NCI-H128 (cell line): ENCODE measurements at regions not wholly inside any gene's neighbourhood (a gene's known extent, or its start where the extent isn't known, plus 50 kb on each side); places are given as distances from the start of the nearest gene placed in this dataset.
"Not testable (repeated sequence)": the region's sequence is repeated elsewhere in the genome, so short reads cannot be mapped to it uniquely, and the experiment has no call there.

Experiments used
- DNase-seq: peaks from one replicate; lab custom pipeline; 2025; ENCODE audit not compliant: unreplicated experiment; lab: John Stamatoyannopoulos, UW

DNA sequence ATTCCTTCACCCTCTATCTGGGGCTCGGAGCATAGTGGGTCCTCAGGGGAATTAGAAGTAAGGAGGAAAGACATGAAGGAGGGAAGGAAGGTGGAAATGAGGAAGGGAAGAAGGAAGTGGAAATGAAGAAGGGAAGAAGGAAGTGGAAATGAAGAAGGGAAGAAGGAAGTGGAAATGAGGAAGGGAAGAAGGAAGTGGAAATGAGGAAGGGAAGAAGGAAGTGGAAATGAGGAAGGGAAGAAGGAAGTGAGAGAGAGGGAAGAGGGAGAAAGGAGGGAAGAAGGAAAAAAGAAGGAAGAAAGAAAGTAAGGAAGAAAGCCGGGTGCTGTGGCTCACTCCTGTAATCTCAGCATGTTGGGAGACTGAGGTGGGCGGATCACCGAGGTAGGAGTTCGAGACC is 125.6 kb upstream of the SALL4 start:
- not testable (repeated sequence) for DNase-seq

GRCh38 chr20:51926670-51927305 is 124.5 kb upstream of the SALL4 start:
- DNase-seq, result no peak

DNA sequence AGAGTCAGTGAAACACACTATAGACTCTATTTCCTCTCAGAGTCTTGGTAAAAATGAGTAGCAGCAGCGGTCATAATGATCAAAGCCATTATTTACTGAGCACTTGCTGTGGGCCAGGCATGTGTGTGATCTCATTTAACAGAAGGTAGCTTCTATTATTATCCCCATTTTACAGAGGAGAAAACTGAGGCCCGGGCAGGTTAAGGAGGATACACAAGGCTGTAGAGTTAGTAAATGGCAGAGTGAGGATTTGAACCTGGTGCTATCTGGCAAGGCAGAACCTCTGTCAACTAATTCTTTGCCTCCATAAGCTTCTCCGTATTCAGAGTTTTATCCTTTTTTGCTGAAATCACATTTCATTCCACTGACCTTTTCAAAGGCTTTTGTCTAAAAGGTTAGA is 122.2 kb upstream of the SALL4 start:
- no peak for DNase-seq

- DNase-seq, result no peak
Observed at GRCh38 chr20:51923633-51924032, 121.3 kb upstream of the SALL4 start.

DNA sequence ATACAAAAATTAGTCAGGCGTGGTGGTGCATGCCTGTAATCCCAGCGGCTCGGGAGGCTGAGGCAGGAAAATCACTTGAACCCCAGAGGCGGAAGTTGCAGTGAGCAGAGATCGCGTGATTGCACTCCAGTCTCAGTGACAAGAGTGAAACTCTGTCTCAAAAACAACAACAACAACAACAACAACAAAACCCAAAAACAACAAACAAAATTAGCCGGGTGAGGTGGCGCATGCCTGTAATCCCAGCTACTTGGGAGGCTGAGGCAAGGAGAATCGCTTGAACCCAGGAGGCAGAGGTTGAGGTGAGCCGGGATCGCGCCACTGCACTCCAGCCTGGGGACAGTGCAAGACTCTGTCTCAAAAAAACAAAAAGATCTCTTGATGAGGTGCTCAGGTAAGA is 120.5 kb upstream of the SALL4 start:
- DNase-seq, result not testable (repeated sequence)

- no peak for DNase-seq
Observed at GRCh38 chr20:51918561-51918960, 116.2 kb upstream of the SALL4 start.

GRCh38 chr20:51917886-51918535 is 115.7 kb upstream of the SALL4 start:
- no peak for DNase-seq

- no peak for DNase-seq
Observed at GRCh38 chr20:51916244-51916643, 113.9 kb upstream of the SALL4 start.

DNA sequence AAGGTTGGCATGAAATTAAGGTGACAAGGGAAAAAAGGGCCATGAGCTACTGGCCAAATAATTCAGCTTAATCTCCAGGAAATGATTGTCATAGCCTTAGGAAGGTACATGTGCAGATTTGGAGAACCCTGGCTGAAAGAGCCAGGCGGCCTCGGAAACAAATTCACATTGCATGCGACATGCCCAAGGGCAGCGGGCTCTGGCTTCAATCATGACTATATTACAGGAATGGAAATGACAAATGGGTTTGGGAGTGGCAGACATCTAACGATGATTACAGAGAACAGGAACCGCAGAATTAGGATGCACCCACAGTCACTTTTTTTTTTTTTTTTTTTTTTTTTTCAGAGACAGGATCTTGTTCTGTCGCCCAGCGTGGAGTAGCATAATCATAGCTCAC is 112.4 kb upstream of the SALL4 start:
- no peak for DNase-seq

- no peak for DNase-seq
Observed at GRCh38 chr20:51910321-51911050, 108.2 kb upstream of the SALL4 start.

DNA sequence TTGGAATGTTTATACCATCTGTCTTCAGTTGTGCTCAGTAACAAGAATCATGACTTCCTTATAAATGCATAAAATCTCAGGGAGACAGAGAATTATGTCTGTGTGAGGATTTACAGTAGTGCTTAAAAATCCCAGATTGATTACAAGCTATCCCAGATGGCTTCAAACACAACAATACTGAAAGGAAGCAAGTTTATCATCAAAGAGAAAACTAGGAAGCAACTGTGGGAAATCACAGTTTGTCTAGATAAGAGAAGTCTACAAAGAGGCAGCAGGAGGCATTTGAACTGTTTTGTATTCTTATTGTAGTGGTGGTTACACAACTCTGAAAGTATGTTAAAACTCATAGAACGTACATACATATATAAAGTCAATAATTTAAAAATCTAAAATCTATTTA is 104.4 kb upstream of the SALL4 start:
- DNase-seq, result no peak

DNA sequence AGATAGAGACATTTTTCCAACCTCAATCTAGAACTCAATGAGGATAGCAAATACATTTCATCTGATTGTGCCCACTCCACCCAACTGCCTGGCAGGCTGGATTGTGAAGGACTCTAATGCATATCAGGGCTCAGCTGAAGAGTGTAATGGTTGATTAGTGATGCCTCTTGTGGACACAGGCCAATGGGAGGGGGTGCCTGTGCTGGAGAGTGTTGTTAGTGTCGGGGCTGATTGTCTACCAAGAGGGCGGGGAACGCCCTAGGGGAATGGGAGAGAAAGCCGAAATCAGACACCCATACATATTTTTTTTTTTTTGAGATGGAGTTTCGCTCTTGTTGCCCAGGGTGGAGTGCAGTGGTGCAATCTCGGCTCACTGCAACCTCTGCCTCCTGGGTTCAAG is 103.7 kb upstream of the SALL4 start:
- DNase-seq, result no peak

DNA sequence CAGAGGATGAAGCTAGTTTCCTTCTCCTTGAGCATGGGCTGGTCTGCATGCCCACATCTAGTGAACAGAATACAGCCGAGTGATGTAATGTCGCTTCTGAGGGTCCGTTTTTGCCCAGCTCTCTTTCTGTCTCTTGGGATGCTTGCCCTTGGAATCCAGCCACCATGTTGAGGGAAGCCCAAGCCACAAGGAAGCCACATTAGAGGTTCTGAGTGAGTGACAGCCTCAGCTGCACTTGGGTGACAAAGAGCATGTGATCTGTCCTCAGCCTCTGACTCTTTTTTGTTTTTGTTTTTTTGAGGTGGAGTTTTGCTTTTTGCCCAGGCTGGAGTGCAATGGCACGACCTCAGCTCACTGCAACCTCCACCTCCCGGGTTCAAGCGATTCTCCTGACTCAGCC is 100.6 kb upstream of the SALL4 start:
- DNase-seq, result no peak

DNA sequence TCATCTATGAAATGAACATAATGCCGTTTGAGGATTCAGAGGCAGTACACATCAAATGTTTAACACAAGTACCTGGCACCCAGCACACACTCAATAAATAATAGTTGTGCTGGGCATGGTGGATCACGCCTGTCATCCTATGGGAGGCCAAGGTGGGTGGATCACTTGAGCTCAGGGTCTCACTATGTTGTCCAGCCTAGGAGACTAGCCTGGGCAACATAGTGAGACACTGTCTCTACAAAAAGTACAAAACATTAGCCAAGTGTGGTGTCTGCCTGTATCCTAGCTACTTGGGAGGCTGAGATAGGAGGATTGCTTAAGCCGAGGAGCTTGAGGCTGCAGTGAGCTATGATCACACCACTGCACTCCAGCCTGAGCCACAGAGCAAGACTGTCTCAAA is 98.1 kb upstream of the SALL4 start:
- DNase-seq, result no peak

DNA sequence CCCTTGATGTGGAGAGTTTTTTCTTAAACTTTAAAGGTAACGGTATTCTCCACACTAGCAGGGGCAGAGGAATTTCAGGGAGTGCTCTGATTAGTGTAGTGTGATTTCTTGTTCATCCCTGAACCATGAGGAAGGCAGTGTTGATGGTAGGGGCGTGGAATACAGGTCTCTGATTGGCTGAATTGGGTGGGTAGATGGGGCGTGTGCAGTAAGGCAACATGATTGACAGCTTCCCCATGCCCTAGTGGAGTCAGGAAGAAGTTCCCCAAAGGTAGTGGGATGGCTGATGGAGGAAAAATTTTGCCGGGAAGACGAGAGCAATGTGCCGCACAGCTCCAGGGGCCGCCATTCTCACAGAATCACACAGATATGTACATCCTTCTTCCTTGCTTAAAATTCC is 97.4 kb upstream of the SALL4 start:
- no peak for DNase-seq

DNA sequence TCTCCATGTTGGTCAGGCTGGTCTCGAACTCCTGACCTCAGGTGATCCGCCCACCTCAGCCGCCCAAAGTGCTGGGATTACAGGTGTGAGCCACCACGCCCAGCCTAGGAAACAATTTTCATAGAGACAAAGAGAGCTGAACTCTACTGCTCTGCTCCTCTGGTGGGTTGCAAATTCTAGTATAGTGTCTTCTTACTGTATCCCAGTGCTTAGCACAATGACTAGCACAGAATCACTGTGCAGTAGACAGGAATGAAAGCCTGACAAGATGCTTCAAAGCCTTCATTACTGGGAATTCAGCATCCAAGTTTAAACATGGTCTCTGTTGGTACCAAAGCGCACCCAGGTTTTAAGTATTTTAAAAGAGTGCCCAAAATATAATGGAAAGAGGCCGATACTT is 96.5 kb upstream of the SALL4 start:
- DNase-seq, result no peak

GRCh38 chr20:51894619-51895018 is 92.3 kb upstream of the SALL4 start:
- no peak for DNase-seq

DNA sequence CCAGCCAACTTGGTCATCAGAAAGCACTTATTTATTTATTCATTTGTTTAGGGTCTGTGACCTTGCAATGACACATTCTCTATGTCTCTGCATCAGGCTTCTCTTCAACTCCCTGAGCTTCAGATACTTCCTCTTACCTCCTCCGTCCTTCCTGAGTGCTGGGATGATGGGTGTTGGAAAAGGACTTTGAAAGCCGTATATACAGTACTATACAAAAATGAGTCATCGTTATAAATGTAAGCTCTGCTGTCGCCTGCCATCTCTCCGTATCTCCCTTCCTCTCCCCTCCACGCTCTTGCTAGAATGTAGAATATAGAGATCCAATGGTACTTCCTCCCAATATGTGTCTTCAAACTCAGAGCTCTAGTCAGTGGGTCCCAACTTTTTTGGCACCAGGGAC is 91.9 kb upstream of the SALL4 start:
- no peak for DNase-seq

DNA sequence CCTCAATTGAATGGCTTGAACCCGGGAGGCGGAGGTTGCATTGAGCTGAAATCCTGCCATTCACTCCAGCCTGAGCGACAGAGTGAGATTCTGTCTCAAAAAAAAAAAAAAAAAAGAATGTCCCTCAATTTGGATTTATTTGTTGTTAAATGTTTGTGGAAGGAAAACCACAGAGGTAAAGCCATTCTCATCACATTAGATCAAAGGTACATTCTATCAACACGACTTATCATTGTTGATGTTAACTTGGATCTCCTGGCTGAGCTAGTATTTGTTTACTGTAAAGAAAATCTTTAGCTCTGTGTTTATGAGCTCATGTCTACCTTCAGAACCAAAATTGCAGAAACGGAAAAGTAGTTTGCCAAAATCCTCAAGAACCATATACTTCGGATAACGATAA is 91.4 kb upstream of the SALL4 start:
- no peak for DNase-seq

- no peak for DNase-seq
Observed at GRCh38 chr20:51890003-51890402, 87.7 kb upstream of the SALL4 start.

DNA sequence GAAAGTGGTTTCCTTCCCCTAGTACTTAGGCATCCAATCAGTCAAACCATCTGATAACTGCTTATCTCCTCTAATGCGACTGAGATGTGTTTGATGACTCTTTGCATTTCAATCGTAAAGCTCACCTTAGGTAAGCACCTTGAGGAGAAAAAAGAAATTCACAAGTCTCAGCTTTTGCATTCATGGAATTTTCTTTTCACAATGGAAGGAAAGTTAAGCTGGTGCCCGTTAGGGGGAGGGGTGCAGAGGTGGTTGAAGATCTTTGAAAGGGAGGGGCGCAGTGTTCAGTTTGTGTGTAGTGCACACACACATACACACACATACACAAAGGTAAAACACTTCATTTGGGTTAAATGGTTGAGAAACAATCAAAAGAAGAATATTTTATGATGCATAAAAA is 87.1 kb upstream of the SALL4 start:
- no peak for DNase-seq

GRCh38 chr20:51888291-51888690 is 86.0 kb upstream of the SALL4 start:
- no peak for DNase-seq
